ENCODE measurements at regions not wholly inside any gene's neighbourhood (a gene's known extent, or its start where the extent isn't known, plus 50 kb on each side); places are given as distances from the start of the nearest gene placed in this dataset.

GRCh38 chr15:70314018-70314354, 216.3 kb upstream of the TLE3 start:
- no peak for FAIRE-seq
- Histone ChIP-seq H4K5ac (ENCODE audit: insufficient read length, low read depth, low read length) (no peak overlapping the region), H2BK20ac (ENCODE audit: low read length) (no peak overlapping the region; the same call in 1 of the 2 replicates), H3K27ac (ENCODE audit: low read depth, low read length) (no peak overlapping the region), H2BK12ac (ENCODE audit: low read depth, low read length) (no peak overlapping the region), H2BK5ac (ENCODE audit: low read depth, low read length) (no peak overlapping the region), H3K27me3 (replicated peaks in 1 of 4; ENCODE audit: control insufficient read depth in 3 of 4, extremely low read depth in 1 of 4, insufficient read depth in 3 of 4, low read length in 3 of 4) (no peaks in the 10 kb centered on the region; a peak in 1 of 7 replicates), H4K8ac (ENCODE audit: extremely low read depth, insufficient read depth, low read length) (no peak overlapping the region), H3K9me3 (ENCODE audit: insufficient read depth in 2 of 2, low read depth in 1 of 2, low read length in 1 of 2) (no peaks in the 10 kb centered on the region), H3K79me2 (ENCODE audit: control insufficient read depth in 1 of 2, insufficient read depth in 2 of 2, low read length in 2 of 2) (no peaks in the 10 kb centered on the region), H2AK5ac (ENCODE audit: low read depth, low read length) (no peak overlapping the region), H2AFZ (ENCODE audit: low read length) (no peak overlapping the region), H3K56ac (replicated peaks; ENCODE audit: insufficient read length, low read depth, low read length) (no peak overlapping the region), H3K23ac (ENCODE audit: insufficient read length) (no peak overlapping the region), H3K4ac (replicated peaks; ENCODE audit: insufficient read length, low read depth, low read length) (no peak overlapping the region), H4K91ac (replicated peaks; ENCODE audit: insufficient read length, low read length) (peak overlapping the region; percentile 56), H2BK15ac (ENCODE audit: low read length) (peak overlapping the region; percentile 10; the same call in 1 of the 2 replicates), H3K36me3 (ENCODE audit: control insufficient read depth in 2 of 4, insufficient read depth in 4 of 4, low read length in 3 of 4) (no peaks in the 10 kb centered on the region), H3K23me2 (ENCODE audit: low read depth, low read length) (no peaks in the 10 kb centered on the region), H3K4me1 (replicated peaks in 1 of 4; ENCODE audit: control insufficient read depth in 3 of 4, insufficient read depth in 4 of 4, low read length in 3 of 4) (peaks cover 0 to 13% (median 7%) of the 10 kb centered on the region in 4 experiments; a peak in 4 of 7 replicates), H3K4me3 (ENCODE audit: extremely low read depth in 1 of 4, insufficient read depth in 2 of 4, low read depth in 3 of 4, low read length in 4 of 4) (no peak overlapping the region), H4K20me1 (replicated peaks in 1 of 2; ENCODE audit: control insufficient read depth in 1 of 2, insufficient read depth in 2 of 2, low read length in 2 of 2) (no peaks in the 10 kb centered on the region), H3K79me1 (ENCODE audit: low read depth, low read length) (no peaks in the 10 kb centered on the region), H3K18ac (ENCODE audit: extremely low read depth, low read length) (no peak overlapping the region), H3K9ac (replicated peaks in 1 of 4; ENCODE audit: extremely low read depth in 1 of 4, low read depth in 3 of 4, low read length in 3 of 4) (no peak overlapping the region), H3K4me2 (ENCODE audit: insufficient read depth in 1 of 2, low read depth in 2 of 2, low read length in 2 of 2) (no peak overlapping the region), H2BK120ac (replicated peaks; ENCODE audit: low read depth, low read length) (no peak overlapping the region), H3K14ac (ENCODE audit: insufficient read length) (no peak overlapping the region)
- TF ChIP-seq HDAC2 (IDR thresholded peaks at IDR 0.05; ENCODE audit: borderline replicate concordance in 1 of 2, low read depth in 2 of 2, low read length in 2 of 2), result no peak
- no peak for TF ChIP-seq TBP (IDR thresholded peaks at IDR 0.05; ENCODE audit: low read depth, low read length)
- no peak for TF ChIP-seq SP1 (IDR thresholded peaks at IDR 0.05; ENCODE audit: low read depth, low read length)
- no peak for TF ChIP-seq BCL11A (IDR thresholded peaks at IDR 0.05; ENCODE audit: low read depth in 2 of 2, low read length in 2 of 2)
- no peak for TF ChIP-seq FOSL1 (IDR thresholded peaks at IDR 0.05; ENCODE audit: insufficient read depth, low read depth, low read length)
- no peak for TF ChIP-seq SP2 (IDR thresholded peaks at IDR 0.05; ENCODE audit: low read length)
- TF ChIP-seq MAFK (IDR thresholded peaks at IDR 0.05; ENCODE audit: low read depth, low read length), result no peak
- 83% methylated on average over 3 of the region's 3 CpGs; no CpG with 5 or more reads in 1 of the 2 experiments for WGBS, 2 experiments (ENCODE audit: extremely low coverage in 1 of 2, insufficient coverage in 1 of 2, insufficient read length in 1 of 2, insufficient replicate concordance in 2 of 2, low coverage in 1 of 2, low lambda C conversion rate in 2 of 2, missing lambda C conversion rate in 1 of 2)
- DNase-seq (ENCODE audit: low read depth in 1 of 2, low spot score in 2 of 2), result no peak
- ChIA-PET CTCF (ENCODE audit: partially characterized antibody) (no interaction called here), POLR2A (ENCODE audit: partially characterized antibody) (no interaction called here)

Measured in H1 (cell line).